ENCODE measurements at regions not wholly inside any gene's neighbourhood (a gene's known extent, or its start where the extent isn't known, plus 50 kb on each side); places are given as distances from the start of the nearest gene placed in this dataset.

DNA sequence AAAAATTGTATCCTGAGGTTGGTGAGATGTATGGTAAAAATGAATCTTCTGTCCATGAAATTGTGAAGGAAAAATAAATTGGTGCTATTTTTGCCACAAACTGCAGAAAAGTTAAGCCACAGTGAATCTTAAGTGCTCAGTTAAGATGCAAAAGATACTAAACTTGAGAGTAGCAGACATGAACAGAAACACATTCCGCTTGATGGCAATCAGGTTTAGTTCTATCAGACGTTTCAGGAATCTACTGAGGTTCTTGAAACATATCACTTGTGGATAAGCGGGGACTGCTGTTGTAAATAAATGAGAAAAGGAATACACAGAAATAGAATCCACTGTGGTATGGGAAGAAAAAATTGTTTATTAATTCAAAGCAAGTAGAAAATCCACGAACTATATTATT lies 311.2 kb upstream of the PRR16 start:
- TF ChIP-seq, protein P1, sequence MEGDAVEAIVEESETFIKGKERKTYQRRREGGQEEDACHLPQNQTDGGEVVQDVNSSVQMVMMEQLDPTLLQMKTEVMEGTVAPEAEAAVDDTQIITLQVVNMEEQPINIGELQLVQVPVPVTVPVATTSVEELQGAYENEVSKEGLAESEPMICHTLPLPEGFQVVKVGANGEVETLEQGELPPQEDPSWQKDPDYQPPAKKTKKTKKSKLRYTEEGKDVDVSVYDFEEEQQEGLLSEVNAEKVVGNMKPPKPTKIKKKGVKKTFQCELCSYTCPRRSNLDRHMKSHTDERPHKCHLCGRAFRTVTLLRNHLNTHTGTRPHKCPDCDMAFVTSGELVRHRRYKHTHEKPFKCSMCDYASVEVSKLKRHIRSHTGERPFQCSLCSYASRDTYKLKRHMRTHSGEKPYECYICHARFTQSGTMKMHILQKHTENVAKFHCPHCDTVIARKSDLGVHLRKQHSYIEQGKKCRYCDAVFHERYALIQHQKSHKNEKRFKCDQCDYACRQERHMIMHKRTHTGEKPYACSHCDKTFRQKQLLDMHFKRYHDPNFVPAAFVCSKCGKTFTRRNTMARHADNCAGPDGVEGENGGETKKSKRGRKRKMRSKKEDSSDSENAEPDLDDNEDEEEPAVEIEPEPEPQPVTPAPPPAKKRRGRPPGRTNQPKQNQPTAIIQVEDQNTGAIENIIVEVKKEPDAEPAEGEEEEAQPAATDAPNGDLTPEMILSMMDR (IDR thresholded peaks at IDR 0.05) = no peak
- DNase-seq (ENCODE audit: low spot score) = no peak
- no peaks in the 10 kb centered on the region for H3K36me3 Mint-ChIP-seq (ENCODE audit: low read depth)
- H3K27ac Mint-ChIP-seq (ENCODE audit: unreplicated experiment) = peak overlapping the region; percentile 56
- H3K27me3 Mint-ChIP-seq (ENCODE audit: low read depth) = no peaks in the 10 kb centered on the region
- peaks cover 16% of the 10 kb centered on the region for H3K4me1 Mint-ChIP-seq (ENCODE audit: low read depth)
- H3K9me3 Mint-ChIP-seq (ENCODE audit: low read depth) = no peaks in the 10 kb centered on the region
- no peak overlapping the region for H3K4me3 Mint-ChIP-seq (ENCODE audit: unreplicated experiment)

DNA sequence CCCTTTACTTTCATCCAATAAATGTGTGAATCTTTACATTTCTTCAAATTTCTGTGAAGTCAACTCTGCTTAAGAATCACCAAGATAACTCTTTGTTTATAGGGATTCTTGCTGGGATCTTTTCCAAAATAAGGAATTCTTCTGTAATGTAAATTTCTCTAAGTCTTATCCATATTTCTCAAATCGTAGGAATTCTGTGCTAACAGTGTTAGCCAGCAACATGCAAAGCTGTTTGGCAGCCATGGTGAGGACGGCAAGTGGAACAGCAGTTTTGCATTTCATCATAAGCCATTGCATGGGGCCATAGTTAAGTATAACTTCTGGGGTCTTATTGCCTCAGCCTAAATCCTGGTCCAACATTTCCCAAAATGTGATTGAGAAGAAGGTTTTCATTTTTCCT lies 310.5 kb upstream of the PRR16 start:
- Mint-ChIP-seq H3K4me3 (ENCODE audit: unreplicated experiment) (no peak overlapping the region), H3K27me3 (ENCODE audit: low read depth) (no peaks in the 10 kb centered on the region), H3K36me3 (ENCODE audit: low read depth) (no peaks in the 10 kb centered on the region), H3K9me3 (ENCODE audit: low read depth) (no peaks in the 10 kb centered on the region), H3K27ac (ENCODE audit: unreplicated experiment) (no peak overlapping the region), H3K4me1 (ENCODE audit: low read depth) (peaks cover 16% of the 10 kb centered on the region)
- no peak for DNase-seq (ENCODE audit: low spot score)
- TF ChIP-seq, protein P1 (IDR thresholded peaks at IDR 0.05) = no peak

DNA sequence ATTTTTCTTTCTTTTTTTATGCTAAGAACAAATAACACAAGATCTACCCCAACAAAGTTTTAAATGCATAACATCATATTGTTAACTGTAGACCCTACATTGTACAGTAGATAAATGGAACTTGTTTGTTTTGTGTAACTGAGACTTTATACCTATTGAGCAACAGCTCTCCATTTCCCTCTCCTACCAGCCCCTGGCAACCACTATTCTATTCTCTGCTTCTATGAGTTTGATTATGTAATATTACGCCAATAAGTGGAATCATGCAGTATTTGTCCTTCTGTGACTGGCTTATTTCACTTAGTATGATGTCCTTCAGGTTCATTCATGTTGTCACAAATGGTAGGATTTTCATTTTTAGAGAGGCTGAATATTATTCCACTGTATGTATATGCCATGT lies 308.2 kb upstream of the PRR16 start:
- TF ChIP-seq, protein P1 (IDR thresholded peaks at IDR 0.05) = no peak
- H3K4me3 Mint-ChIP-seq (ENCODE audit: unreplicated experiment) = no peak overlapping the region
- no peak overlapping the region for H3K27ac Mint-ChIP-seq (ENCODE audit: unreplicated experiment)
- H3K4me1 Mint-ChIP-seq (ENCODE audit: low read depth) = peaks cover 16% of the 10 kb centered on the region
- no peak for DNase-seq (ENCODE audit: low spot score)
- H3K36me3 Mint-ChIP-seq (ENCODE audit: low read depth) = no peaks in the 10 kb centered on the region
- no peaks in the 10 kb centered on the region for H3K27me3 Mint-ChIP-seq (ENCODE audit: low read depth)
- no peaks in the 10 kb centered on the region for H3K9me3 Mint-ChIP-seq (ENCODE audit: low read depth)

DNA sequence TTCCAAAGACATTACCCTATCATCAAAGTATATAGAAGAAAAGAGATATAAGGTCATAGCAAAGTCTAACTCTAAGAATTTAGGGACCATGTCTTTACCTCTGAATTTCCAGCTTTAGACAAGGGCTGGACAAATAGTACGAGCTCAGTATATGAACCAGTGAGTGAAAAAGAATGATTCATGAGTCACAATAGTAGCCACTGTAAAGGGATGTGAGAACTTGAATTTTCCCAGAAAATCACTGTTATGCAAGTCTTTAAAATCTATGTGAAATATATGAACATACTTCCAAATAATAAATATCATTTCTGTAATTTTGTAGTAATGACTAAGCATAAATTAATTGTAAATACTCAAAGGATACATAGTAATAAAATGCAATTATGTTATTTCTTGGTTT lies 305.9 kb upstream of the PRR16 start:
- no peak for DNase-seq (ENCODE audit: low spot score)
- no peaks in the 10 kb centered on the region for H3K36me3 Mint-ChIP-seq (ENCODE audit: low read depth)
- H3K27me3 Mint-ChIP-seq (ENCODE audit: low read depth) = no peaks in the 10 kb centered on the region
- TF ChIP-seq, protein P1 (IDR thresholded peaks at IDR 0.05) = no peak
- no peaks in the 10 kb centered on the region for H3K9me3 Mint-ChIP-seq (ENCODE audit: low read depth)
- peaks cover 4% of the 10 kb centered on the region for H3K4me1 Mint-ChIP-seq (ENCODE audit: low read depth)
- no peak overlapping the region for H3K4me3 Mint-ChIP-seq (ENCODE audit: unreplicated experiment)
- no peak overlapping the region for H3K27ac Mint-ChIP-seq (ENCODE audit: unreplicated experiment)

DNA sequence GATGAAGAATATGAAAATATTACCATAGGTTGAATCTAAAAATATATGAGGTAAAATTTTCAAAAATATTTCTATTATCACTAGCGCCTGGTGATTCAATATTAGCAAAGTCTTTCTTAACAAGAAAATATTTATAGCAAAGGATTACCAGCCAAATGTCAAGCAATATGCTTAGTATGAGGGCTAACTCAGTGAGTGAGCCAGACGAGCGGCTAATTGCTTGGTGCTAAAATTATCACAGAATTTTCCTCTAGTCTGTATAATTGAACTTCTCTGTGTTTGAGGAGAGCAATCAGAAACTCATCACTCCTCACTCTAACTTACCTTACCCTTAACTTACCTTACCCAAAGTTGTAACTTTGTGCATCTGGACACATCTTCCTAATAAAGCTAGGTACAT lies 304.9 kb upstream of the PRR16 start:
- H3K4me3 Mint-ChIP-seq (ENCODE audit: unreplicated experiment) = no peak overlapping the region
- H3K27me3 Mint-ChIP-seq (ENCODE audit: low read depth) = no peaks in the 10 kb centered on the region
- peaks cover 4% of the 10 kb centered on the region for H3K4me1 Mint-ChIP-seq (ENCODE audit: low read depth)
- no peak overlapping the region for H3K27ac Mint-ChIP-seq (ENCODE audit: unreplicated experiment)
- no peaks in the 10 kb centered on the region for H3K36me3 Mint-ChIP-seq (ENCODE audit: low read depth)
- TF ChIP-seq, protein P1 (IDR thresholded peaks at IDR 0.05) = no peak
- H3K9me3 Mint-ChIP-seq (ENCODE audit: low read depth) = no peaks in the 10 kb centered on the region
- no peak for DNase-seq (ENCODE audit: low spot score)

Measured in chondrocyte (in vitro differentiated cells).